HepG2 (cell line): ENCODE measurements at regions not wholly inside any gene's neighbourhood (a gene's known extent, or its start where the extent isn't known, plus 50 kb on each side); places are given as distances from the start of the nearest gene placed in this dataset.
A peak's percentile ranks its signal among the peaks of the same experiment; 100 is the strongest.
"Not testable (repeated sequence)": the region's sequence is repeated elsewhere in the genome, so short reads cannot be mapped to it uniquely, and the experiment has no call there.

Source experiments
- ATAC-seq: fragments of 200-7000 bp; cut with Tn5 transposase; 3 replicates; pipeline ENCODE4 v1.9.1; 2020; ENCODE audit warnings: mild to moderate bottlenecking, moderate library complexity
- BruUV-seq: library from RNA; stranded (reverse); fragments of 400-500 nt; replicated peaks from 2 replicates; lab custom pipeline; 2021; lab: Mats Ljungman, UMichigan
- CTCF ChIA-PET: fragments of 300-600 bp; formaldehyde crosslinking; extraction: SDS; loops from one replicate; lab custom pipeline; 2021; ENCODE audit warnings: low total read pairs, inconsistent platforms, low intra/inter-chr PET ratio; lab: Yijun Ruan, JAX
- POLR2A ChIA-PET: fragments of 350-600 bp; sonication (Branson Sonifier 250); formaldehyde crosslinking; loops from one replicate; lab custom pipeline; 2020; ENCODE audit warnings: antibody characterized with exemption, inconsistent platforms; lab: Yijun Ruan, JAX
- DNase-seq: peaks from one replicate; pipeline ENCODE4 v3.0.0-alpha.2; 2015; ENCODE audit warnings: low spot score
- FAIRE-seq: peaks from 3 replicates; lab custom pipeline; 2011; peaks lifted over from hg19 to GRCh38; lab: Jason Lieb, UNC
- H2AFZ ChIP-seq: one replicate; pipeline ENCODE4 v1.6.1; 2011; ENCODE audit warnings: low read length, inconsistent platforms
- H3K27ac ChIP-seq: fragments of 300-600 bp; 3 replicates; pipeline ENCODE4 v1.8.0; 2011; ENCODE audit warnings: mixed run types, mild to moderate bottlenecking, mixed read lengths, low read length, inconsistent platforms; ENCODE audit not compliant: insufficient read depth; ENCODE audit errors: extremely low read length
- H3K27me3 ChIP-seq, 2 experiments: fragments of 200-600 bp in 1 of 2; 2 replicates in 1 of 2; 3 replicates in 1 of 2; pipeline versions ENCODE4 v1.6.0 to v1.8.0; 2011; ENCODE audit warnings: low read length in 2 of 2, mild to moderate bottlenecking in 2 of 2, moderate library complexity in 2 of 2, inconsistent platforms in 1 of 2; ENCODE audit not compliant: insufficient read depth in 2 of 2, control insufficient read depth in 1 of 2
- H3K36me3 ChIP-seq, 2 experiments: fragments of 200-600 bp in 1 of 2; replicated peaks in 1 of 2; 2 replicates in 1 of 2; 3 replicates in 1 of 2; pipeline versions ENCODE4 v1.5.1 to v1.8.0; 2011; ENCODE audit warnings: low read length in 2 of 2, inconsistent platforms in 1 of 2; ENCODE audit not compliant: insufficient read depth in 2 of 2, control insufficient read depth in 1 of 2
- H3K4me1 ChIP-seq: 2 replicates; pipeline ENCODE4 v1.5.1; 2012; ENCODE audit warnings: low read length, inconsistent platforms; ENCODE audit not compliant: insufficient read depth
- H3K4me2 ChIP-seq: 2 replicates; pipeline ENCODE4 v1.6.0; 2011; ENCODE audit warnings: low read depth, low read length, inconsistent platforms
- H3K4me3 ChIP-seq, 3 experiments: fragments of 200-600 bp in 1 of 3; sonication (generic), shearing (Covaris generic) in 1 of 3; replicated peaks in 1 of 3; 2 replicates each; pipeline ENCODE4 v1.5.1; 2011 to 2016; ENCODE audit warnings: low read length in 3 of 3, inconsistent platforms in 2 of 3, low read depth in 2 of 3, mild to moderate bottlenecking in 2 of 3, control low read depth in 1 of 3, mixed read lengths in 1 of 3; ENCODE audit not compliant: insufficient read depth in 1 of 3
- H3K79me2 ChIP-seq: one replicate; pipeline ENCODE4 v1.6.1; 2011; ENCODE audit warnings: low read length, inconsistent platforms; ENCODE audit not compliant: insufficient read depth
- H3K9ac ChIP-seq: 2 replicates; pipeline ENCODE4 v1.6.0; 2011; ENCODE audit warnings: mild to moderate bottlenecking, low read depth, low read length, inconsistent platforms; ENCODE audit not compliant: insufficient read depth
- H3K9me3 ChIP-seq: 2 replicates; pipeline ENCODE4 v1.5.1; 2012; ENCODE audit warnings: mild to moderate bottlenecking, low read length
- H4K20me1 ChIP-seq: 2 replicates; pipeline ENCODE4 v1.6.0; 2011; ENCODE audit warnings: inconsistent platforms, mild to moderate bottlenecking, low read length, moderate library complexity; ENCODE audit not compliant: insufficient read depth
- ARHGAP35 ChIP-seq: sonication (generic); formaldehyde crosslinking; IDR thresholded peaks from 2 replicates; pipeline ENCODE4 v1.9.0; 2022; ENCODE audit warnings: mild to moderate bottlenecking, inconsistent platforms, moderate library complexity, missing genetic modification reagents, borderline replicate concordance
- MIER2 ChIP-seq: IDR thresholded peaks from 2 replicates; pipeline ENCODE4 v1.6.1; 2016; ENCODE audit warnings: missing biosample characterization, missing genetic modification reagents
- PHF21A ChIP-seq: sonication (generic); formaldehyde crosslinking; IDR thresholded peaks from 2 replicates; pipeline ENCODE4 v1.5.0; 2020; ENCODE audit warnings: mild to moderate bottlenecking, missing genetic modification reagents
- RARG ChIP-seq: sonication (generic); formaldehyde crosslinking; IDR thresholded peaks from 2 replicates; pipeline ENCODE4 v1.4.0; 2020; ENCODE audit warnings: low read depth, mild to moderate bottlenecking, missing genetic modification reagents
- REL ChIP-seq: sonication (generic); formaldehyde crosslinking; conservative IDR thresholded peaks from 2 replicates; pipeline ENCODE4 v1.8.0; 2022; ENCODE audit warnings: mild to moderate bottlenecking, missing genetic modification reagents, moderate library complexity
- RXRA ChIP-seq: sonication (generic); formaldehyde crosslinking; IDR thresholded peaks from 2 replicates; pipeline ENCODE4 v1.5.1; 2020; ENCODE audit warnings: missing genetic modification reagents
- WGBS: methylation state at CpG from one replicate; pipeline ENCODE4 v1.1.6; 2017; ENCODE audit warnings: low lambda C conversion rate; 5-methylcytosine and 5-hydroxymethylcytosine counted together
- in situ Hi-C: cut with HindIII; loops from 2 replicates; pipeline ENCODE4 v1.10.0; 2017; ENCODE audit warnings: low pct_unique_long_range_greater_than_20kb; ENCODE audit not compliant: extremely low pct_ligation_motif_present
- intact Hi-C: fragments of 100-400 bp; cut with micrococcal nuclease; formaldehyde crosslinking; loops from one replicate; pipeline ENCODE4 v1.10.0; 2022; ENCODE audit not compliant: unreplicated experiment
- TF ChIP-seq, protein P1 (sequence below): sonication (generic); formaldehyde crosslinking; IDR thresholded peaks from 2 replicates; pipeline ENCODE4 v1.5.0; 2020; ENCODE audit warnings: mild to moderate bottlenecking, missing genetic modification reagents, borderline replicate concordance
- TF ChIP-seq, protein P2 (sequence below): sonication (generic); formaldehyde crosslinking; IDR thresholded peaks from 2 replicates; pipeline ENCODE4 v1.8.1; 2023; ENCODE audit warnings: mild to moderate bottlenecking, inconsistent platforms, moderate library complexity, missing genetic modification reagents, borderline replicate concordance
- TF ChIP-seq, protein P3 (sequence below): sonication (generic); formaldehyde crosslinking; IDR thresholded peaks from 2 replicates; pipeline ENCODE4 v1.5.0; 2020; ENCODE audit warnings: missing genetic modification reagents, mild to moderate bottlenecking, borderline replicate concordance

DNA sequence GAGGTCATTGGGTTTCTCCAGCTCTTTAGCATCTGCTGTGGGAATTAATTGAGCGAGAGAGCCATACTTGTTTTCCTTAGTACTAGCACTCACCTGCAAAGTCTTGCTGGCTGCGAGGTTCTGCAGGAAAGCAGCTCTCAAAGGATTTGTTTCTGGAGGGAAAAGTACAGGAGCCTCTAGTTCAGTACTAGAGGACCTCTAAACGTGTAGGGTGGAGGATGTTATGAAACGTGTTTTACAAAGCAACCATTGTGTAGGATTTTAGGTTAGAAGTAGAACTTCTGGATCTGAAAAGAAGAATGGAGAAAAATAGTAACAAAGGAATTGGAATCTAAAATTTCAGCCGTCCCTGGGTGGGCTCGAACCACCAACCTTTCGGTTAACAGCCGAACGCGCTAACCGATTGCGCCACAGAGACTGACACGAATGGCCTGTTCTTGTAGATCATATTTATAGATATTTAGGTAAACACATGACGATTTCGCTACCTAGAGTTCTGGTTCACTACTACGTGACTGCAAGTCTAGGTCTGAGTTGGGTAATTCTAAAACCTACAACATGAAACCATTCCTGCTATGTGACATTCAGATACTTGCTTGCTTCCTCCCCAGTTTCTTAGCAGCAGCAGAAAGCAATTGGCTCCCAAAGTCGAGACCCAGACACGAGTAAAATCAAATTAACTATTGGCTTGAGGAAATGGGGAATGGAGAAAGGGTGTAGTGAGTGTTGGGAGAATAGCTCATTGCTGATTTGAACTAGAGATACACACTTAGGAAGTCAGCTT is 60.2 kb upstream of the CFAP126 start (continued):
- TF ChIP-seq, protein P1, sequence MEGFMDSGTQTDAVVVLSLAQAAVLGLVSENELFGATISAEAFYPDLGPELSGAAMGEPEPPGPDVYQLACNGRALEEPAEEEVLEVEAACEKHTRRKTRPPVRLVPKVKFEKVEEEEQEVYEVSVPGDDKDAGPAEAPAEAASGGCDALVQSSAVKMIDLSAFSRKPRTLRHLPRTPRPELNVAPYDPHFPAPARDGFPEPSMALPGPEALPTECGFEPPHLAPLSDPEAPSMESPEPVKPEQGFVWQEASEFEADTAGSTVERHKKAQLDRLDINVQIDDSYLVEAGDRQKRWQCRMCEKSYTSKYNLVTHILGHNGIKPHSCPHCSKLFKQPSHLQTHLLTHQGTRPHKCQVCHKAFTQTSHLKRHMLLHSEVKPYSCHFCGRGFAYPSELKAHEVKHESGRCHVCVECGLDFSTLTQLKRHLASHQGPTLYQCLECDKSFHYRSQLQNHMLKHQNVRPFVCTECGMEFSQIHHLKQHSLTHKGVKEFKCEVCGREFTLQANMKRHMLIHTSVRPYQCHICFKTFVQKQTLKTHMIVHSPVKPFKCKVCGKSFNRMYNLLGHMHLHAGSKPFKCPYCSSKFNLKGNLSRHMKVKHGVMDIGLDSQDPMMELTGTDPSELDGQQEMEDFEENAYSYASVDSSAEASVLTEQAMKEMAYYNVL = no peak
- TF ChIP-seq REL (CRISPR knock-in tag) (0 out of 2 replicates have a peak, but pooled peaks have one; percentile 46), RARG (CRISPR knock-in tag) (no peak), MIER2 (no peak), RXRA (CRISPR knock-in tag) (no peak), ARHGAP35 (CRISPR knock-in tag) (no peak), PHF21A (CRISPR knock-in tag) (peak; percentile 49; the same call in 1 of the 2 replicates)
- TF ChIP-seq, protein P2, sequence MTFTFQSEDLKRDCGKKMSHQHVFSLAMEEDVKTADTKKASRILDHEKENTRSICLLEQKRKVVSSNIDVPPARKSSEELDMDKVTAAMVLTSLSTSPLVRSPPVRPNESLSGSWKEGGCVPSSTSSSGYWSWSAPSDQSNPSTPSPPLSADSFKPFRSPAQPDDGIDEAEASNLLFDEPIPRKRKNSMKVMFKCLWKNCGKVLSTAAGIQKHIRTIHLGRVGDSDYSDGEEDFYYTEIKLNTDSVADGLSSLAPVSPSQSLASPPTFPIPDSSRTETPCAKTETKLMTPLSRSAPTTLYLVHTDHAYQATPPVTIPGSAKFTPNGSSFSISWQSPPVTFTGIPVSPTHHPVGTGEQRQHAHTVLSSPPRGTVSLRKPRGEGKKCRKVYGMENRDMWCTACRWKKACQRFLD = no peak
- TF ChIP-seq, protein P3, sequence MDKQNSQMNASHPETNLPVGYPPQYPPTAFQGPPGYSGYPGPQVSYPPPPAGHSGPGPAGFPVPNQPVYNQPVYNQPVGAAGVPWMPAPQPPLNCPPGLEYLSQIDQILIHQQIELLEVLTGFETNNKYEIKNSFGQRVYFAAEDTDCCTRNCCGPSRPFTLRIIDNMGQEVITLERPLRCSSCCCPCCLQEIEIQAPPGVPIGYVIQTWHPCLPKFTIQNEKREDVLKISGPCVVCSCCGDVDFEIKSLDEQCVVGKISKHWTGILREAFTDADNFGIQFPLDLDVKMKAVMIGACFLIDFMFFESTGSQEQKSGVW (CRISPR knock-in tag) = no peak

DNA sequence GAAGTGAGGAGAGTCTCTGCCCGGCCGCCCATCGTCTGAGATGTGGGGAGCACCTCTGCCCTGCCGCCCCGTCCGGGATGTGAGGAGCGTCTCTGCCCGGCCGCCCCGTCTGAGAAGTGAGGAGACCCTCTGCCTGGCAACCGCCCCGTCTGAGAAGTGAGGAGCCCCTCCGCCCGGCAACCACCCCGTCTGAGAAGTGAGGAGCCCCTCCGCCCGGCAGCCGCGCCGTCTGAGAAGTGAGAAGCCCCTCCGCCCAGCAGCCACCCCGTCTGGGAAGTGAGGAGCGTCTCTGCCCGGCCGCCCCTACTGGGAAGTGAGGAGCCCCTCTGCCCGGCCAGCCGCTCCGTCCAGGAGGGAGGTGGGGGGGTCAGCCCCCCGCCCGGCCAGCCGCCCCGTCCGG is 55.2 kb upstream of the CFAP126 start:
- whole genome bisulfite sequencing = no CpG with 5 or more reads among the region's 33 CpGs
- H3K9me3 ChIP-seq, H3K79me2 ChIP-seq, H3K27me3 ChIP-seq, in situ Hi-C loops, H3K4me2 ChIP-seq, FAIRE-seq, H3K9ac ChIP-seq, intact Hi-C loops, H3K36me3 ChIP-seq, H4K20me1 ChIP-seq, CTCF ChIA-PET, BruUV-seq, DNase-seq, H3K4me3 ChIP-seq, H3K27ac ChIP-seq, ATAC-seq, POLR2A ChIA-PET, H2AFZ ChIP-seq: not testable (repeated sequence)
- H3K4me1 ChIP-seq = peaks cover 34% of the 10 kb centered on the region
